ENCODE measurements at regions not wholly inside any gene's neighbourhood (a gene's known extent, or its start where the extent isn't known, plus 50 kb on each side); places are given as distances from the start of the nearest gene placed in this dataset.

DNA sequence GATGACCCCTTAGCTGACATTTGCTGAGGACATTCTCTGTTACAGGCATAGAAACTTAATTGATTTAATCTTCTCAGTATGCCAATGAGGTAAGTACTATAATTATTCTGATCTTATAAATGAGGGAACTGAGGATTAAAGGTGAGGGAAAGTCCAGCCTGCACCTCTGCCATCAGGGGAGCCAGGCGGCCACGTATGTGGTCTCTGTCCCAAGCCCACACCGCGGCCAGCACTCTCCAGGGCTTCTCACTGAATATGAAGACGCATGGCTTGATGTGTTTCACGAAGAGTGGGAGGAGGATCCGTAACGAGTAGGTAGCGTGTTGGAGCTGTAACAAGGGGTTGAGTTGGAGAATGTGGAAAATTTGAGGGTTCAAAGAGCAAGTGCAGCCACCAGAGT lies 154.4 kb downstream of the TMEM18 start:
- TF ChIP-seq, protein P1, sequence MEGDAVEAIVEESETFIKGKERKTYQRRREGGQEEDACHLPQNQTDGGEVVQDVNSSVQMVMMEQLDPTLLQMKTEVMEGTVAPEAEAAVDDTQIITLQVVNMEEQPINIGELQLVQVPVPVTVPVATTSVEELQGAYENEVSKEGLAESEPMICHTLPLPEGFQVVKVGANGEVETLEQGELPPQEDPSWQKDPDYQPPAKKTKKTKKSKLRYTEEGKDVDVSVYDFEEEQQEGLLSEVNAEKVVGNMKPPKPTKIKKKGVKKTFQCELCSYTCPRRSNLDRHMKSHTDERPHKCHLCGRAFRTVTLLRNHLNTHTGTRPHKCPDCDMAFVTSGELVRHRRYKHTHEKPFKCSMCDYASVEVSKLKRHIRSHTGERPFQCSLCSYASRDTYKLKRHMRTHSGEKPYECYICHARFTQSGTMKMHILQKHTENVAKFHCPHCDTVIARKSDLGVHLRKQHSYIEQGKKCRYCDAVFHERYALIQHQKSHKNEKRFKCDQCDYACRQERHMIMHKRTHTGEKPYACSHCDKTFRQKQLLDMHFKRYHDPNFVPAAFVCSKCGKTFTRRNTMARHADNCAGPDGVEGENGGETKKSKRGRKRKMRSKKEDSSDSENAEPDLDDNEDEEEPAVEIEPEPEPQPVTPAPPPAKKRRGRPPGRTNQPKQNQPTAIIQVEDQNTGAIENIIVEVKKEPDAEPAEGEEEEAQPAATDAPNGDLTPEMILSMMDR (conservative IDR thresholded peaks at IDR 0.05; ENCODE audit: low read depth, low read length) = no peak
- DNase-seq (ENCODE audit: low read depth) = no peak
- no peak overlapping the region for H3K4me3 ChIP-seq (ENCODE audit: low read depth, low read length)

DNA sequence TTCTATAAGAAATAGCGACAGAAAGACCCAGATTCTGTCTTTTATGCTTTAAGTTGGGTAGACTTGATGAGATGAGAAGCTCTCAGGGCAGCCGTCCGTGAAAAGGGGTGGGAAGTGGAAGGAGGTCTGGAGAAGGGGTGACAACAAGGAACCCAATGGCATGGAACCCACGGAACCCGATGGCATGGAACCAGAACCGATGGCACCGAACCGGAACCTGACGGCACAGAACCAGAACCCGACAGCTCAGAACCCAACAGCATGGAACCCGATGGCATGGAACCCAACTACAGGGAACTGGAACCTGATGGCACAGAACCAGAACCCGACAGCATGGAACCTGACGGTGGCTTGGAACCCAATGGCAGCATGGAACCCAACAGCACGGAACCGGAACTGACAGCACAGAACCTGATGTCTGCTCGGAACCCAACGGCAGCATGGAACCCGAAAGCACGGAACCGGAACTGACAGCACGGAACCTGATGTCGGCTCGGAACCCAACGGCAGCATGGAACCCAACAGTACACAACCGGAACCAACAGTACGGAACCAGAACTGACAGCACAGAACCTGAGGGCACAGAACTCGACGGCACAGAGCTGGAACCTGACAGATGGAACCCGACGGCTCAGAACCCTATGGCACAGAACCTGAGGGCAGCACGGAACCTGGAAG lies 155.2 kb downstream of the TMEM18 start:
- TF ChIP-seq, protein P1 (conservative IDR thresholded peaks at IDR 0.05; ENCODE audit: low read depth, low read length) = no peak

DNA sequence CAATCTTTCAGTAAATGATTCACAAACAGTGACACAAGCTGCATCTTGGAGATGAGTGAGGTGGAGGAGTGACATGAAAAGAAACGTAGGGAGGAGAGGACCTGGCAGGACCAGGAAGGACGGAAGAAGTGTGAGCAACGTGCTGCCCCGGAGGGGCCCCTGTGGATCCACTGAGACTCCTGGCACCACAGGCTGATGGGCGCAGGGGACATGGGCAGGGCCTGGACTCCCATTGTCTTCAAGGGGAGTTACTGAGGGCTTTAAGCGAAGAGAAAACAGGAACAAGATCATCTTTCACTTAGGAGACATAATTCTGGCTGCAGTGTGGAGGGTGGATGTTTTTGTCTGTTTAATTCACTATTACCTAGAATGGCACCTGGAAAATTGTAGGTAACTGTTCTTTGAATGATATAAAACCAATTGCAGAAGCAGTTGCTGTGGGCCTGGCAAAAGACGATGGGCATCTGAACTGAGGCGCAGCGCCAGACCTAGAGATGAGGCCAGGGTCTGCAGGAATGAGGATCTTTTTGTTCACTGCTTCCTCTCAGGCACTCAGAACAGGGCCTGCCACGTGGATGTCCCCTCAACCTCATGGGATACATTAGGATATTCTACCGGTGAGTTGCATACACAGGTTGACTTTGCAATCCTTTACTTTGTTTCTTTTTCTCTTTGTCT lies 156.4 kb downstream of the TMEM18 start:
- TF ChIP-seq, protein P1 (conservative IDR thresholded peaks at IDR 0.05; ENCODE audit: low read depth, low read length) = no peak
- H3K4me3 ChIP-seq (ENCODE audit: low read depth, low read length) = no peak overlapping the region
- no peak for DNase-seq (ENCODE audit: low read depth)

More for the DNA sequence above, 155.2 kb downstream of the TMEM18 start:
- DNase-seq (ENCODE audit: low read depth) = no peak
- no peak overlapping the region for H3K4me3 ChIP-seq (ENCODE audit: low read depth, low read length)

DNA sequence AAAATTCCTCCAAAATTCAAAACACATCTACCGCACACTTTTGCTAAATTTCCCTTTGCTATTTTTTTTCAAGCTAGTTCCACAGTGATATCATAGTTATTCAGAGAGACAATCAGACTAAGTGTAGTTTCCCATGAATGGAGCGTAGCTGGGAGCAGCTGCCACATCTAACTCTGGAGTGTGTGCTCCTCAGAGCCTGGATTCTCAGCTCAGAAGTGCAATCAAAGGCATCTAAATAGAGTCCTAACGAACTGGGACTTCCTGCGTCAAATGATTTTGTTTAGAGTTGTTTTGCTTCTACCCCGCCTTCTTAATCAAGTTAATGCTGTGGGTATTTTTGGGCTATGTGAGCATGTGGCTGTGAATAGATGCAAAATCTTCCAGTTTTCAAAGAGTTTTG lies 160.3 kb downstream of the TMEM18 start:
- no peak overlapping the region for H3K4me3 ChIP-seq (ENCODE audit: low read depth, low read length)
- DNase-seq (ENCODE audit: low read depth) = no peak
- TF ChIP-seq, protein P1 (conservative IDR thresholded peaks at IDR 0.05; ENCODE audit: low read depth, low read length) = no peak

DNA sequence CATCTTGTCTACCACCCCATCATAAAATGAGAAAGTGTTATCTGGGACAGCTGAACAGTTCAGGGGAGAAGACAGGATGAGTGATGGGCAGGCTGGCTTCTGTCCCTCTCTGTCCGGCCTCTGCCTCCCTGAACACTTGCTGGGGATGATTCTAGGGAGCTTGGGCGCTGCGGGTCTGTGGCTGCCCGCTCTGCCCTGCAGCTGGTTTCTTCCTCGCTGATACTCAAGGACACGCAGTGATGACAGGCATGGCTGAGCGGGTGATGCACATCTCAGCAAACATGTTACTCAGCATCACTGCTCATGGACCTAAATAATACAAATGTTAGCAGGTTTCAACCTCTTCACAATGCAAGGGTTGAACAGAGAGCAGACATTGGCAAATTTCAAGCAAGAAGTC lies 161.1 kb downstream of the TMEM18 start:
- no peak for DNase-seq (ENCODE audit: low read depth)
- TF ChIP-seq, protein P1 (conservative IDR thresholded peaks at IDR 0.05; ENCODE audit: low read depth, low read length) = no peak
- H3K4me3 ChIP-seq (ENCODE audit: low read depth, low read length) = no peak overlapping the region

DNA sequence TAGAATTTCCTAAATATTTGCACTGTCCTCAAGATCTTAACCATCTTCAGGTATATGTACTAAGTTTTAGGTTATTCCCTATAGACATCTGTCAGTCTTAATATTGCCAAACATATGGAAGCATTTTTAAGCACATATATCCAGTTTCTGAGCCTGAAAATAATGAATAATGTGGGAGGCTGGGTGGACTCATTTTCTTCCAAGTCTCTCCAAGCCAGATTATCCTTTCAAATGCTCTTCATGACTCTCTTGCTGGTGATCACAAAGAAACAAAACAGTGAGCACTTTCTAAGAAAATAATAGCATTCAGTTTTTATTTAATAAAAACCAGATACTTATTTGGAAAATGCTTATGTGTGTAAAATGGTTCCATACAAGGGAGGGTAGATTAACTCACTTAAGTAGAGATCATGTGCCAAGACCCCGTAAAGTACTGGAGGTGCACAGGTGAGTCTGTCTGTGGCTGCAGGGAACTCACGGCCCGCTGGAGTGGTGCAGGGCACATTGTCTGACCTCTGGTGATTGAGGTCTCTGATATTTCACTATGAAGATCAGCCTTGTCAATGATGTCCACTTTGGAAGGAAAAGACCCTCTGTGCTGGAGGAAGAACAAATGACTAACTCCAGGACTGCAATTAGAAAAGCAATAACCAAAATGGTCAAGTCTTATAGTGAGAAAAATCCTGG lies 161.6 kb downstream of the TMEM18 start:
- no peak overlapping the region for H3K4me3 ChIP-seq (ENCODE audit: low read depth, low read length)
- TF ChIP-seq, protein P1 (conservative IDR thresholded peaks at IDR 0.05; ENCODE audit: low read depth, low read length) = no peak
- DNase-seq (ENCODE audit: low read depth) = no peak

Measured in choroid plexus epithelial cell (primary cell).